Tibial nerve (tissue), 3 donors: ENCODE measurements at regions not wholly inside any gene's neighbourhood (a gene's known extent, or its start where the extent isn't known, plus 50 kb on each side); places are given as distances from the start of the nearest gene placed in this dataset.
"Not testable (repeated sequence)": the region's sequence is repeated elsewhere in the genome, so short reads cannot be mapped to it uniquely, and the experiment has no call there.

Experiments used
- POLR2A ChIP-seq, 2 donors: fragments of 450-650 bp; IDR thresholded peaks; one replicate each; pipeline ENCODE4 v1.6.1; 2017; ENCODE audit warnings: antibody characterized with exemption in 2 of 2, mild to moderate bottlenecking in 2 of 2, moderate library complexity in 2 of 2
- TF ChIP-seq, protein P1 (sequence below), 5 experiments: fragments of 200-600 bp in 3 of 5; fragments of 450-650 bp in 2 of 5; sonication (generic) in 3 of 5; IDR thresholded peaks; one replicate each; pipeline ENCODE4 v1.5.1; 2016 to 2019; ENCODE audit warnings: antibody characterized with exemption in 5 of 5, mild to moderate bottlenecking in 3 of 5, moderate library complexity in 2 of 5

DNA sequence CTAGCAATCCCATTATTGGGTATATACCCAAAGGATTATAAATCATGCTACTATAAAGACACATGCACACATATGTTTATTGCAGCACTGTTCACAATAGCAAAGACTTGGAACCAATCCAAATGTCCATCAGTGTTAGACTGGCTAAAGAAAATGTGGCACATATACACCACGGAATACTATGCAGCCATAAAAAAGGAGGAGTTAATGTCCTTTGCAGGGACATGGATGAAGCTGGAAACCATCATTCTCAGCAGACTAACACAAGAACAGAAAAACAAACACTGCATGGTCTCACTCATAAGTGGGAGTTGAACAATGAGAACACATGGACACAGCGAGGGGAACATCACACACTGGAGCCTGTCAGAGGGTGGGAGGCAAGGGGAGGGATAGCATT lies 113.4 kb upstream of the HEY2 start:
- TF ChIP-seq, protein P1, sequence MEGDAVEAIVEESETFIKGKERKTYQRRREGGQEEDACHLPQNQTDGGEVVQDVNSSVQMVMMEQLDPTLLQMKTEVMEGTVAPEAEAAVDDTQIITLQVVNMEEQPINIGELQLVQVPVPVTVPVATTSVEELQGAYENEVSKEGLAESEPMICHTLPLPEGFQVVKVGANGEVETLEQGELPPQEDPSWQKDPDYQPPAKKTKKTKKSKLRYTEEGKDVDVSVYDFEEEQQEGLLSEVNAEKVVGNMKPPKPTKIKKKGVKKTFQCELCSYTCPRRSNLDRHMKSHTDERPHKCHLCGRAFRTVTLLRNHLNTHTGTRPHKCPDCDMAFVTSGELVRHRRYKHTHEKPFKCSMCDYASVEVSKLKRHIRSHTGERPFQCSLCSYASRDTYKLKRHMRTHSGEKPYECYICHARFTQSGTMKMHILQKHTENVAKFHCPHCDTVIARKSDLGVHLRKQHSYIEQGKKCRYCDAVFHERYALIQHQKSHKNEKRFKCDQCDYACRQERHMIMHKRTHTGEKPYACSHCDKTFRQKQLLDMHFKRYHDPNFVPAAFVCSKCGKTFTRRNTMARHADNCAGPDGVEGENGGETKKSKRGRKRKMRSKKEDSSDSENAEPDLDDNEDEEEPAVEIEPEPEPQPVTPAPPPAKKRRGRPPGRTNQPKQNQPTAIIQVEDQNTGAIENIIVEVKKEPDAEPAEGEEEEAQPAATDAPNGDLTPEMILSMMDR (IDR thresholded peaks at IDR 0.05) = not testable (repeated sequence)
- TF ChIP-seq POLR2A (IDR thresholded peaks at IDR 0.05) = not testable (repeated sequence)
